ENCODE measurements at regions not wholly inside any gene's neighbourhood (a gene's known extent, or its start where the extent isn't known, plus 50 kb on each side); places are given as distances from the start of the nearest gene placed in this dataset.

- TF ChIP-seq CREB1 (CRISPR knock-in tag; IDR thresholded peaks at IDR 0.05; ENCODE audit: low read depth) (no peak), ZNF331 (CRISPR knock-in tag; IDR thresholded peaks at IDR 0.05; ENCODE audit: low read depth) (no peak), REST (IDR thresholded peaks at IDR 0.05; ENCODE audit: unreplicated experiment) (no peak), EZH2 (IDR thresholded peaks at IDR 0.05; ENCODE audit: low read depth, unreplicated experiment) (no peak)
Measured at GRCh38 chr2:15729001-15729400, 137.3 kb downstream of the DDX1 start (continued).

- Mint-ChIP-seq H3K36me3 (ENCODE audit: low read depth) (no peaks in the 10 kb centered on the region), H3K27ac (no peak overlapping the region), H3K9me3 (no peaks in the 10 kb centered on the region), H3K4me3 (no peak overlapping the region), H3K4me1 (peaks cover 11% of the 10 kb centered on the region; the same call in 1 of the 3 replicates), H3K27me3 (ENCODE audit: insufficient read depth, low read depth, poor library complexity) (peaks cover 2% of the 10 kb centered on the region)
- no peaks in the 10 kb centered on the region for H3K27me3 ChIP-seq (ENCODE audit: insufficient read depth)
- no peak overlapping the region for H3K27ac ChIP-seq (ENCODE audit: low read depth)
- no peaks in the 10 kb centered on the region for H3K36me3 ChIP-seq (ENCODE audit: insufficient read depth)
- TF ChIP-seq REST (IDR thresholded peaks at IDR 0.05; ENCODE audit: unreplicated experiment) (no peak), EZH2 (IDR thresholded peaks at IDR 0.05; ENCODE audit: low read depth, unreplicated experiment) (no peak), JUNB (IDR thresholded peaks at IDR 0.05; ENCODE audit: unreplicated experiment) (no peak)
- no peaks in the 10 kb centered on the region for H3K79me2 ChIP-seq (replicated peaks; ENCODE audit: insufficient read depth)
- no peaks in the 10 kb centered on the region for H3K4me1 ChIP-seq (ENCODE audit: insufficient read depth)
- H3K4me2 ChIP-seq = no peak overlapping the region
- no peaks in the 10 kb centered on the region for H3K9me2 ChIP-seq (ENCODE audit: insufficient read depth)
- no peaks in the 10 kb centered on the region for H4K20me1 ChIP-seq (replicated peaks; ENCODE audit: insufficient read depth)
- no peak overlapping the region for H3K4me3 ChIP-seq
- no peak overlapping the region for H2AFZ ChIP-seq
- no peaks in the 10 kb centered on the region for H3F3A ChIP-seq (replicated peaks; ENCODE audit: low read depth)
- no peak for DNase-seq (ENCODE audit: low spot score)
- no peak for ATAC-seq
Measured at GRCh38 chr2:15729709-15730544, 138.3 kb downstream of the DDX1 start.

Measured in GM23338 (cell line).